ENCODE measurements at regions not wholly inside any gene's neighbourhood (a gene's known extent, or its start where the extent isn't known, plus 50 kb on each side); places are given as distances from the start of the nearest gene placed in this dataset.
A peak's percentile ranks its signal among the peaks of the same experiment; 100 is the strongest.
"Not testable (repeated sequence)": the region's sequence is repeated elsewhere in the genome, so short reads cannot be mapped to it uniquely, and the experiment has no call there.

GRCh38 chr4:53959343-53960120, 104.9 kb downstream of the CHIC2 start:
- no peak for DNase-seq (ENCODE audit: low spot score)

GRCh38 chr4:53956454-53956853, 108.0 kb downstream of the CHIC2 start:
- no peak for DNase-seq (ENCODE audit: low spot score)

GRCh38 chr4:53956053-53956452, 108.4 kb downstream of the CHIC2 start:
- DNase-seq (ENCODE audit: low spot score), result no peak

GRCh38 chr4:53951414-53951813, 113.0 kb downstream of the CHIC2 start:
- no peak for DNase-seq (ENCODE audit: low spot score)

GRCh38 chr4:53943345-53944085, 120.9 kb downstream of the CHIC2 start:
- peak; percentile 79 for DNase-seq (ENCODE audit: low spot score)

- no peak for DNase-seq (ENCODE audit: low spot score)
Measured at GRCh38 chr4:53942712-53943111, 121.7 kb downstream of the CHIC2 start.

- DNase-seq (ENCODE audit: low spot score), result no peak
Measured at GRCh38 chr4:53941331-53941730, 123.1 kb downstream of the CHIC2 start.

- not testable (repeated sequence) for DNase-seq (ENCODE audit: low spot score)
Measured at GRCh38 chr4:53939892-53940291, 124.5 kb downstream of the CHIC2 start.

GRCh38 chr4:53937918-53938317, 126.5 kb downstream of the CHIC2 start:
- no peak for DNase-seq (ENCODE audit: low spot score)

GRCh38 chr4:53937327-53937726, 127.1 kb downstream of the CHIC2 start:
- DNase-seq (ENCODE audit: low spot score), result no peak

GRCh38 chr4:53935780-53936179, 128.6 kb downstream of the CHIC2 start:
- DNase-seq (ENCODE audit: low spot score), result no peak

- no peak for DNase-seq (ENCODE audit: low spot score)
Measured at GRCh38 chr4:53932796-53933610, 131.4 kb downstream of the CHIC2 start.

GRCh38 chr4:53931461-53931961, 132.9 kb downstream of the CHIC2 start:
- DNase-seq (ENCODE audit: low spot score), result no peak

GRCh38 chr4:53929955-53930798, 134.2 kb downstream of the CHIC2 start:
- peak; percentile 99 for DNase-seq (ENCODE audit: low spot score)

GRCh38 chr4:53929311-53929710, 135.1 kb downstream of the CHIC2 start:
- DNase-seq (ENCODE audit: low spot score), result no peak

GRCh38 chr4:53928825-53929224, 135.6 kb downstream of the CHIC2 start:
- no peak for DNase-seq (ENCODE audit: low spot score)

- DNase-seq (ENCODE audit: low spot score), result no peak
Measured at GRCh38 chr4:53925050-53925605, 139.3 kb downstream of the CHIC2 start.

- no peak for DNase-seq (ENCODE audit: low spot score)
Measured at GRCh38 chr4:53924333-53925049, 139.9 kb downstream of the CHIC2 start.

- no peak for DNase-seq (ENCODE audit: low spot score)
Measured at GRCh38 chr4:53923921-53924320, 140.5 kb downstream of the CHIC2 start.

- DNase-seq (ENCODE audit: low spot score), result no peak
Measured at GRCh38 chr4:53921856-53922255, 142.5 kb downstream of the CHIC2 start.
